T-helper 2 cell treated with Interferon-gamma antibody and Interleukin-4, amounts not matched to agents 5 μg/mL and 100 μg/mL, for 36 hours (primary cell): ENCODE measurements at regions not wholly inside any gene's neighbourhood (a gene's known extent, or its start where the extent isn't known, plus 50 kb on each side); places are given as distances from the start of the nearest gene placed in this dataset.

Source experiments
- DNase-seq: peaks from one replicate; pipeline ENCODE4 v3.0.0; 2021; ENCODE audit warnings: low spot score
- H3K27ac Mint-ChIP-seq: one replicate; pipeline ENCODE4 v1.8.0; 2021; ENCODE audit warnings: mild to moderate bottlenecking, mixed read lengths
- H3K27me3 Mint-ChIP-seq: one replicate; pipeline ENCODE4 v1.8.0; 2021; ENCODE audit warnings: low read depth, mixed read lengths
- H3K36me3 Mint-ChIP-seq: one replicate; pipeline ENCODE4 v1.8.0; 2021; ENCODE audit warnings: low read depth, mixed read lengths
- H3K4me1 Mint-ChIP-seq: one replicate; pipeline ENCODE4 v1.8.0; 2021; ENCODE audit warnings: low read depth, mixed read lengths
- H3K4me3 Mint-ChIP-seq: one replicate; pipeline ENCODE4 v1.8.0; 2022; ENCODE audit warnings: mild to moderate bottlenecking, moderate library complexity, mixed read lengths
- H3K9me3 Mint-ChIP-seq: one replicate; pipeline ENCODE4 v1.8.0; 2021; ENCODE audit warnings: mixed read lengths

- no peak overlapping the region for H3K4me3 Mint-ChIP-seq
- H3K4me1 Mint-ChIP-seq = no peaks in the 10 kb centered on the region
- no peak overlapping the region for H3K27ac Mint-ChIP-seq
- no peaks in the 10 kb centered on the region for H3K27me3 Mint-ChIP-seq
- DNase-seq = no peak
- no peaks in the 10 kb centered on the region for H3K9me3 Mint-ChIP-seq
- no peaks in the 10 kb centered on the region for H3K36me3 Mint-ChIP-seq
These were observed 250.3 kb downstream of the SNX13 start for GRCh38 chr7:17690030-17690429.

- DNase-seq = no peak
- H3K9me3 Mint-ChIP-seq = peaks cover 39% of the 10 kb centered on the region
- H3K4me1 Mint-ChIP-seq = no peaks in the 10 kb centered on the region
- no peak overlapping the region for H3K4me3 Mint-ChIP-seq
- H3K36me3 Mint-ChIP-seq = peaks cover 2% of the 10 kb centered on the region
- no peaks in the 10 kb centered on the region for H3K27me3 Mint-ChIP-seq
- H3K27ac Mint-ChIP-seq = no peak overlapping the region
These were observed 243.9 kb downstream of the SNX13 start for GRCh38 chr7:17696422-17696821.

GRCh38 chr7:17697128-17697881 lies 243.0 kb downstream of the SNX13 start:
- H3K36me3 Mint-ChIP-seq = peaks cover 2% of the 10 kb centered on the region

GRCh38 chr7:17699696-17700095 lies 240.6 kb downstream of the SNX13 start:
- no peak overlapping the region for H3K4me3 Mint-ChIP-seq

More at GRCh38 chr7:17697128-17697881, 243.0 kb downstream of the SNX13 start:
- Mint-ChIP-seq H3K4me3 (no peak overlapping the region), H3K4me1 (no peaks in the 10 kb centered on the region), H3K27ac (no peak overlapping the region), H3K9me3 (peaks cover 44% of the 10 kb centered on the region), H3K27me3 (no peaks in the 10 kb centered on the region)
- no peak for DNase-seq

GRCh38 chr7:17700138-17700537 lies 240.2 kb downstream of the SNX13 start:
- Mint-ChIP-seq H3K4me1 (no peaks in the 10 kb centered on the region), H3K27ac (no peak overlapping the region), H3K4me3 (no peak overlapping the region), H3K27me3 (no peaks in the 10 kb centered on the region), H3K9me3 (peaks cover 44% of the 10 kb centered on the region), H3K36me3 (peaks cover 2% of the 10 kb centered on the region)
- no peak for DNase-seq

More at GRCh38 chr7:17699696-17700095, 240.6 kb downstream of the SNX13 start:
- H3K36me3 Mint-ChIP-seq = peaks cover 2% of the 10 kb centered on the region
- peaks cover 44% of the 10 kb centered on the region for H3K9me3 Mint-ChIP-seq
- no peak overlapping the region for H3K27ac Mint-ChIP-seq
- H3K4me1 Mint-ChIP-seq = no peaks in the 10 kb centered on the region
- no peak for DNase-seq
- H3K27me3 Mint-ChIP-seq = no peaks in the 10 kb centered on the region

GRCh38 chr7:17706275-17706674 lies 234.0 kb downstream of the SNX13 start:
- no peaks in the 10 kb centered on the region for H3K36me3 Mint-ChIP-seq
- H3K9me3 Mint-ChIP-seq = peaks cover 7% of the 10 kb centered on the region
- no peak overlapping the region for H3K27ac Mint-ChIP-seq
- no peak for DNase-seq
- H3K27me3 Mint-ChIP-seq = peaks cover 11% of the 10 kb centered on the region
- H3K4me3 Mint-ChIP-seq = no peak overlapping the region
- H3K4me1 Mint-ChIP-seq = no peaks in the 10 kb centered on the region

GRCh38 chr7:17706734-17707133 lies 233.6 kb downstream of the SNX13 start:
- Mint-ChIP-seq H3K36me3 (no peaks in the 10 kb centered on the region), H3K27me3 (peaks cover 11% of the 10 kb centered on the region), H3K27ac (no peak overlapping the region)

GRCh38 chr7:17709127-17709526 lies 231.2 kb downstream of the SNX13 start:
- no peak for DNase-seq
- Mint-ChIP-seq H3K4me3 (no peak overlapping the region), H3K36me3 (no peaks in the 10 kb centered on the region), H3K4me1 (no peaks in the 10 kb centered on the region), H3K9me3 (no peaks in the 10 kb centered on the region), H3K27me3 (peaks cover 11% of the 10 kb centered on the region), H3K27ac (no peak overlapping the region)

More at GRCh38 chr7:17706734-17707133, 233.6 kb downstream of the SNX13 start:
- peaks cover 2% of the 10 kb centered on the region for H3K9me3 Mint-ChIP-seq
- H3K4me3 Mint-ChIP-seq = no peak overlapping the region
- no peak for DNase-seq
- no peaks in the 10 kb centered on the region for H3K4me1 Mint-ChIP-seq

GRCh38 chr7:17709599-17709998 lies 230.7 kb downstream of the SNX13 start:
- H3K4me3 Mint-ChIP-seq = no peak overlapping the region
- H3K36me3 Mint-ChIP-seq = no peaks in the 10 kb centered on the region
- H3K27me3 Mint-ChIP-seq = peaks cover 11% of the 10 kb centered on the region
- H3K27ac Mint-ChIP-seq = no peak overlapping the region
- H3K9me3 Mint-ChIP-seq = no peaks in the 10 kb centered on the region
- no peak for DNase-seq
- no peaks in the 10 kb centered on the region for H3K4me1 Mint-ChIP-seq

GRCh38 chr7:17710312-17710711 lies 230.0 kb downstream of the SNX13 start:
- no peaks in the 10 kb centered on the region for H3K36me3 Mint-ChIP-seq
- H3K27me3 Mint-ChIP-seq = peaks cover 12% of the 10 kb centered on the region
- no peaks in the 10 kb centered on the region for H3K9me3 Mint-ChIP-seq
- H3K4me3 Mint-ChIP-seq = no peak overlapping the region
- no peak overlapping the region for H3K27ac Mint-ChIP-seq
- DNase-seq = no peak
- no peaks in the 10 kb centered on the region for H3K4me1 Mint-ChIP-seq

GRCh38 chr7:17713584-17713983 lies 226.7 kb downstream of the SNX13 start:
- H3K9me3 Mint-ChIP-seq = no peaks in the 10 kb centered on the region
- no peaks in the 10 kb centered on the region for H3K36me3 Mint-ChIP-seq
- no peak for DNase-seq
- H3K4me1 Mint-ChIP-seq = no peaks in the 10 kb centered on the region
- peaks cover 10% of the 10 kb centered on the region for H3K27me3 Mint-ChIP-seq
- no peak overlapping the region for H3K27ac Mint-ChIP-seq
- no peak overlapping the region for H3K4me3 Mint-ChIP-seq

GRCh38 chr7:17716816-17717215 lies 223.5 kb downstream of the SNX13 start:
- Mint-ChIP-seq H3K27ac (no peak overlapping the region), H3K9me3 (no peaks in the 10 kb centered on the region), H3K36me3 (no peaks in the 10 kb centered on the region), H3K4me3 (no peak overlapping the region), H3K27me3 (peaks cover 2% of the 10 kb centered on the region), H3K4me1 (no peaks in the 10 kb centered on the region)
- no peak for DNase-seq

- H3K36me3 Mint-ChIP-seq = no peaks in the 10 kb centered on the region
- DNase-seq = no peak
These were observed 220.3 kb downstream of the SNX13 start for GRCh38 chr7:17719998-17720397.

GRCh38 chr7:17721736-17722285 lies 218.5 kb downstream of the SNX13 start:
- peaks cover 2% of the 10 kb centered on the region for H3K27me3 Mint-ChIP-seq
- H3K4me3 Mint-ChIP-seq = no peak overlapping the region
- no peaks in the 10 kb centered on the region for H3K4me1 Mint-ChIP-seq
- no peaks in the 10 kb centered on the region for H3K36me3 Mint-ChIP-seq
- DNase-seq = no peak
- H3K27ac Mint-ChIP-seq = no peak overlapping the region
- no peaks in the 10 kb centered on the region for H3K9me3 Mint-ChIP-seq

More at GRCh38 chr7:17719998-17720397, 220.3 kb downstream of the SNX13 start:
- no peak overlapping the region for H3K4me3 Mint-ChIP-seq
- H3K27ac Mint-ChIP-seq = no peak overlapping the region
- H3K4me1 Mint-ChIP-seq = no peaks in the 10 kb centered on the region
- H3K9me3 Mint-ChIP-seq = no peaks in the 10 kb centered on the region
- H3K27me3 Mint-ChIP-seq = no peaks in the 10 kb centered on the region
